Loucy (cell line): ENCODE measurements at regions not wholly inside any gene's neighbourhood (a gene's known extent, or its start where the extent isn't known, plus 50 kb on each side); places are given as distances from the start of the nearest gene placed in this dataset.

Experiments used
- H2AFZ ChIP-seq: fragments of 200-600 bp; sonication (generic); 2 replicates; pipeline ENCODE4 v1.6.0; 2016; ENCODE audit warnings: antibody characterized with exemption, mild to moderate bottlenecking, low read length, moderate library complexity
- H3F3A ChIP-seq: fragments of 200-600 bp; 2 replicates; pipeline ENCODE4 v1.6.0; 2016; ENCODE audit warnings: antibody characterized with exemption, low read depth, mild to moderate bottlenecking
- H3K27me3 ChIP-seq: fragments of 200-600 bp; sonication (generic); 2 replicates; pipeline ENCODE4 v1.6.1; 2014; ENCODE audit warnings: low read length, mild to moderate bottlenecking; ENCODE audit not compliant: insufficient read depth, poor library complexity, severe bottlenecking
- H3K36me3 ChIP-seq: fragments of 200-600 bp; sonication (generic); 2 replicates; pipeline ENCODE4 v1.6.1; 2016; ENCODE audit warnings: low read length; ENCODE audit not compliant: insufficient read depth
- H3K4me1 ChIP-seq: fragments of 200-600 bp; sonication (generic); 2 replicates; pipeline ENCODE4 v1.5.1; 2014; ENCODE audit warnings: low read length, mild to moderate bottlenecking; ENCODE audit not compliant: insufficient read depth, poor library complexity, severe bottlenecking
- H3K4me2 ChIP-seq: fragments of 200-600 bp; sonication (generic); 2 replicates; pipeline ENCODE4 v1.6.0; 2014; ENCODE audit warnings: antibody characterized with exemption, low read length, low read depth, mild to moderate bottlenecking; ENCODE audit not compliant: poor library complexity, severe bottlenecking
- H3K4me3 ChIP-seq: fragments of 200-600 bp; sonication (generic); 2 replicates; pipeline ENCODE4 v1.5.1; 2014; ENCODE audit warnings: low read length, mild to moderate bottlenecking, mixed read lengths; ENCODE audit not compliant: poor library complexity, severe bottlenecking
- H3K79me2 ChIP-seq: fragments of 200-600 bp; sonication (generic); 2 replicates; pipeline ENCODE4 v1.6.1; 2014; ENCODE audit warnings: low read length; ENCODE audit not compliant: insufficient read depth
- H3K9ac ChIP-seq: fragments of 200-600 bp; sonication (generic); 2 replicates; pipeline ENCODE4 v1.6.0; 2014; ENCODE audit warnings: mild to moderate bottlenecking, low read depth, low read length, moderate library complexity; ENCODE audit not compliant: poor library complexity, severe bottlenecking
- H3K9me2 ChIP-seq: fragments of 200-600 bp; sonication (generic); replicated peaks from 2 replicates; pipeline ENCODE4 v1.6.1; 2016; ENCODE audit warnings: low read depth, low read length, mixed read lengths
- H3K9me3 ChIP-seq: fragments of 200-600 bp; sonication (generic); 2 replicates; pipeline ENCODE4 v1.6.1; 2014; ENCODE audit warnings: mild to moderate bottlenecking, antibody characterized with exemption, low read length, low read depth; ENCODE audit not compliant: insufficient read depth
- H4K20me1 ChIP-seq: fragments of 200-600 bp; sonication (generic); 2 replicates; pipeline ENCODE4 v1.6.0; 2014; ENCODE audit warnings: antibody characterized with exemption, low read length, mild to moderate bottlenecking; ENCODE audit not compliant: insufficient read depth, poor library complexity, severe bottlenecking
- EZH2phosphoT487 ChIP-seq: fragments of 200-600 bp; IDR thresholded peaks from 2 replicates; pipeline ENCODE4 v1.6.1; 2018; ENCODE audit warnings: antibody characterized with exemption, mild to moderate bottlenecking, moderate library complexity, borderline replicate concordance
- TF ChIP-seq, protein P1 (sequence below): fragments of 200-600 bp; sonication (generic); conservative IDR thresholded peaks from 2 replicates; pipeline ENCODE4 v1.5.1; 2014; ENCODE audit warnings: mild to moderate bottlenecking, antibody characterized with exemption, low read length

DNA sequence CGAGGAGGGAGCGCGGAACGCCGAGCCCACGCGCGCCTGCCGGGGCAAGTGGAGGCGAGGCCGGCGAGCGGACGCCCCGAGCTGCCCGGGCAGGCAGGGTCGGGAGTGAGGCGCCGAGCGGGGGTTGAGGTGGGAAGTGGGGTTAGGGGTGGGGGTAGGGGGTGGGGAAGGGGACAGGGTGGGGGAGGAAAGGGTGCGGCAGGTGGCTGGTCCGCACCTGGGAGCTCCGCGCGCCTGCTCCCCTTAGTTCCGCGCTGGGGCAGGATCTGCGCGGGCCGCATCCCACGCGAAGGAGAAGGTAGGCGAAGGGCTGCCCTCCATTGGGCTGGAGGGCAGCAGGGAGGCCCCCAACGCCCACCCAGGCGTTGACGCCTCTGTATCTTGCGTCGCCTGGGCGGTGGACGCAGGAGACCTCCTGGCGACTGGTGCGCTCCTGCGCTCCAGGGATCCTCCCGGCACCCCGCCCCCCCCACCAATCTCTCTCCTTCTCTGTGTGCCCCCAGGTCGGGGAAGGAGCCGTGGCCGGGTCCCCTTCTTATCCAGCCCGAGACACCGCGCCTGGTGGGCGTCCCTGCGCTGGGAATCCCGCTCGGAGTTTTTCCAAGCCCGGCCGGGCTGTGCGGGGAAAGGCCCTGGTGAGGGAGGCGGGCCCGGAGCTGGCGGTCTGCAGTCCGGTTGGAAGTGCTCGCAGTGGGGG is 51.3 kb upstream of the AMZ2 start:
- no peak overlapping the region for H3K4me2 ChIP-seq
- no peaks in the 10 kb centered on the region for H4K20me1 ChIP-seq
- H3K9ac ChIP-seq: no peak overlapping the region
- peaks cover 7% of the 10 kb centered on the region for H3K4me1 ChIP-seq
- H3K36me3 ChIP-seq: no peaks in the 10 kb centered on the region
- H3K9me3 ChIP-seq: no peaks in the 10 kb centered on the region
- no peak for TF ChIP-seq EZH2phosphoT487
- TF ChIP-seq, protein P1, sequence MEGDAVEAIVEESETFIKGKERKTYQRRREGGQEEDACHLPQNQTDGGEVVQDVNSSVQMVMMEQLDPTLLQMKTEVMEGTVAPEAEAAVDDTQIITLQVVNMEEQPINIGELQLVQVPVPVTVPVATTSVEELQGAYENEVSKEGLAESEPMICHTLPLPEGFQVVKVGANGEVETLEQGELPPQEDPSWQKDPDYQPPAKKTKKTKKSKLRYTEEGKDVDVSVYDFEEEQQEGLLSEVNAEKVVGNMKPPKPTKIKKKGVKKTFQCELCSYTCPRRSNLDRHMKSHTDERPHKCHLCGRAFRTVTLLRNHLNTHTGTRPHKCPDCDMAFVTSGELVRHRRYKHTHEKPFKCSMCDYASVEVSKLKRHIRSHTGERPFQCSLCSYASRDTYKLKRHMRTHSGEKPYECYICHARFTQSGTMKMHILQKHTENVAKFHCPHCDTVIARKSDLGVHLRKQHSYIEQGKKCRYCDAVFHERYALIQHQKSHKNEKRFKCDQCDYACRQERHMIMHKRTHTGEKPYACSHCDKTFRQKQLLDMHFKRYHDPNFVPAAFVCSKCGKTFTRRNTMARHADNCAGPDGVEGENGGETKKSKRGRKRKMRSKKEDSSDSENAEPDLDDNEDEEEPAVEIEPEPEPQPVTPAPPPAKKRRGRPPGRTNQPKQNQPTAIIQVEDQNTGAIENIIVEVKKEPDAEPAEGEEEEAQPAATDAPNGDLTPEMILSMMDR: no peak
- no peak overlapping the region for H3K4me3 ChIP-seq
- H3K27me3 ChIP-seq: no peaks in the 10 kb centered on the region
- H3K9me2 ChIP-seq: no peaks in the 10 kb centered on the region
- no peak overlapping the region for H2AFZ ChIP-seq
- H3F3A ChIP-seq: no peaks in the 10 kb centered on the region; the same call in 1 of the 2 replicates
- H3K79me2 ChIP-seq: no peaks in the 10 kb centered on the region

DNA sequence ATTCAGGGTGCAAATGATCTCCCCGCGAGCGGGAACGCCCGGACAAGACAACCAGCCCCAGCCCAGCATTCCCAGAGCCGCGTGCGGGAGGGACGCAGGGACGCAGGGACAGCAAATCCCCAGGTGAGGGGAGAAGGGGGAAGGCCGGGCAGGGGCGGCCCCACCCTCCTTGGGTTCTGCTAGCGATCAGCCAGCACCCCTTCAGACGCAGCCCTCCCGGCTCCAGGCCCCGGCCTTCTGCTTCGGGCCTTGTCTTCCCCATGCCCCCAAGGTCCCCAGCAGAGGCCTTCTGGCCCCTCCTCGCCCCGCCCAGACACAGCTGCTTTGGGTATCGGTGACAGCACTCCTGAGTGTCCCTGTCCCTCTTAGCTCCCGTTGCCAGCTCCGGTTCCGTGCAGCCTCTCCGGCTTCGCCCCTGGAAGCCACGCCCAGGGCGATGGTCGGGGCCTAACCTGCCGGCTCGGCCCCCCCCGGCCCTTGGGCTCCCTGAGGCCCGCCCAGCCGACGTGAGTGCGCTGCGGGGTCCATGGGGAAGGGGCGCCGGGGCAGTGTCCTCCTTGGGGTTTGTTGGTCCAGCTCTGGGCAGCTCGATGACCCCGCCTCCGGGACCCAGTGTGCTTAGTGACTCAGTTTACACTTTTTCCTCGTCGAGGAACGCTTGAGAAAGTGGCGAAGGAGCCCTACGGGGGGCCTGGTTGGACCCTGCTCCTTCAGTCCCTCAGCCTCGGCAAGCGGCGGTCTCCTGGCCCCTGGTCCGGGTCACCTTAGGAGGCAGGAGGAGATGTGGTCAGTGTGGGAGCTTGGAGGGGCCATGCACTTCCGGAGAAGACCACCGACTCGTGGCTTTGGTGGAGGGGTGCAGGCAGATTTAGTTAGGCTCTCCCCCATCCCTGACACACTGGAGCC is 50.5 kb upstream of the AMZ2 start:
- Histone ChIP-seq H3K9me3 (no peaks in the 10 kb centered on the region), H3K36me3 (no peaks in the 10 kb centered on the region), H3K4me2 (no peak overlapping the region), H3K4me3 (no peak overlapping the region), H2AFZ (no peak overlapping the region), H3K79me2 (no peaks in the 10 kb centered on the region), H4K20me1 (no peaks in the 10 kb centered on the region), H3K27me3 (no peaks in the 10 kb centered on the region), H3K9ac (no peak overlapping the region), H3K9me2 (no peaks in the 10 kb centered on the region), H3F3A (no peaks in the 10 kb centered on the region; the same call in 1 of the 2 replicates), H3K4me1 (peaks cover 9% of the 10 kb centered on the region)
- TF ChIP-seq, protein P1: no peak
- TF ChIP-seq EZH2phosphoT487: no peak

DNA sequence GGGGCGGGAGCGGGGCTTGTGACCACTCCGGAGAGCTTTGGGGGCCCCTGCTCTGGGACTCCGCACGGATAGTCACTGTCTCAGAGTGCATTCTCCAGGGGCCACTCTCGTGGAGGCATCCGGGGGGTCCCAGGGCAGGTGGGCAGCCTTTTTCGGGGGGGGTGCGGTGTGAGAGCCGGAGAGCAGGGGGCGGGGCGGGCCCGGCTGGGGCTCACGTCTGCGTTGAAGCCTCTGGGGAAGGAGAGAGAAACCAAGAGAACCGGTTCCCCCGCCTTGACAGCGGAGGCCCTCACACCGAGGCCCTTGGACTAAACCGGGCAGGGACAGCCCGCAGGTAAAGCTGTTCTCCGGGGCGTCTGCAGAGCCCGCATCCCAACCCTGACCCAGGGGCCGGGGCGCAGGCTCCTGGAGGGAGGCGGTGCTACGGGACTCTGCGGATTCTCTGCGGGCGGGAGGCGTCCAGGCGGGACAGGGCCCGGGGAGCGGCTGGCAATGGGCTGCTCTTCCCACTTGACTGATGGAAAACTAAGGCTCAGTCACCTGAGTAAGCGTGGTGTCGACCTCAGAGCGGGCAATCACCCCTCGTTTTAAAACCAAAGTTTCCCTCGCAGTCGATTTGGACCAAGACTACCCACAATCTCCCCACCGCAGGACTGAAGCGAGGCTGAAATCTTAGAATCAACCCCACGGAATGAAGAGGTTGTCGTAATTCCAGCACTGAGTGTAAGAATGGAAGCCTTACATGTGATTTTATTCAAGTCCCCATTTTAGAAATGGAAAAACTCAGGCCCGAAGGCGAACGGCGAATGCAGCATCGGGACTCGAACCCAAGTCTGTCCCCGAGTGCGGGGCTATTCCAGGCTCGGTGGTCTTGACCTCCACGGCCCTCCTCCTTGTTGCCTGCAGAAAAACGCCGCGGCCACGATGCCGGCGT is 49.6 kb upstream of the AMZ2 start:
- H3K79me2 ChIP-seq: no peaks in the 10 kb centered on the region
- no peaks in the 10 kb centered on the region for H4K20me1 ChIP-seq
- H3K36me3 ChIP-seq: no peaks in the 10 kb centered on the region
- H3K9me2 ChIP-seq: no peaks in the 10 kb centered on the region
- H3K4me2 ChIP-seq: no peak overlapping the region
- H3F3A ChIP-seq: no peaks in the 10 kb centered on the region; the same call in 1 of the 2 replicates
- H3K27me3 ChIP-seq: no peaks in the 10 kb centered on the region
- no peak overlapping the region for H3K9ac ChIP-seq
- H3K4me1 ChIP-seq: peaks cover 9% of the 10 kb centered on the region
- no peak overlapping the region for H3K4me3 ChIP-seq
- no peak for TF ChIP-seq EZH2phosphoT487
- TF ChIP-seq, protein P1: no peak
- no peaks in the 10 kb centered on the region for H3K9me3 ChIP-seq
- no peak overlapping the region for H2AFZ ChIP-seq
